ENCODE measurements at regions not wholly inside any gene's neighbourhood (a gene's known extent, or its start where the extent isn't known, plus 50 kb on each side); places are given as distances from the start of the nearest gene placed in this dataset.
A peak's percentile ranks its signal among the peaks of the same experiment; 100 is the strongest.

- no peak for TF ChIP-seq EZH2phosphoT487 (IDR thresholded peaks at IDR 0.05; ENCODE audit: borderline replicate concordance, low read depth, low read length)
- TF ChIP-seq CTCF (conservative IDR thresholded peaks at IDR 0.05; ENCODE audit: low read length), result no peak
- Histone ChIP-seq H3K4me1 (ENCODE audit: insufficient read depth, low read length, poor library complexity, severe bottlenecking) (peaks cover 17% of the 10 kb centered on the region), H3K36me3 (ENCODE audit: insufficient read depth, low read length) (no peaks in the 10 kb centered on the region), H3K27ac (ENCODE audit: low read depth, low read length, poor library complexity, severe bottlenecking) (no peak overlapping the region), H3K79me2 (ENCODE audit: insufficient read depth, low read depth, low read length) (no peaks in the 10 kb centered on the region), H3K9me3 (ENCODE audit: low read length) (no peaks in the 10 kb centered on the region), H4K20me1 (ENCODE audit: insufficient read depth, low read length) (no peaks in the 10 kb centered on the region), H2AFZ (ENCODE audit: low read length) (peak overlapping the region; percentile 81; the same call in 1 of the 2 replicates), H3K9me2 (ENCODE audit: insufficient read depth, low read length) (no peaks in the 10 kb centered on the region), H3K4me3 (ENCODE audit: low read depth, low read length, poor library complexity, severe bottlenecking) (no peak overlapping the region), H3K4me2 (ENCODE audit: low read length) (no peak overlapping the region)
- BruUV-seq (replicated peaks), result no TSS peak
- POLR2A ChIA-PET, result interaction anchor here (1.0 to 1.3 kb wide), 2 partner anchors 38 to 56 kb away, joined by 4 to 5 read pairs; no protein-coding TSS in a partner anchor
- intact Hi-C loops (cut with micrococcal nuclease; ENCODE audit: unreplicated experiment), result no loop called here
- DNase-seq (ENCODE audit: low spot score), result no peak
- CTCF ChIA-PET (ENCODE audit: unreplicated experiment), result no interaction called here
Observed at GRCh38 chr3:6223572-6223971, 637.3 kb upstream of the GRM7 start.

DNA sequence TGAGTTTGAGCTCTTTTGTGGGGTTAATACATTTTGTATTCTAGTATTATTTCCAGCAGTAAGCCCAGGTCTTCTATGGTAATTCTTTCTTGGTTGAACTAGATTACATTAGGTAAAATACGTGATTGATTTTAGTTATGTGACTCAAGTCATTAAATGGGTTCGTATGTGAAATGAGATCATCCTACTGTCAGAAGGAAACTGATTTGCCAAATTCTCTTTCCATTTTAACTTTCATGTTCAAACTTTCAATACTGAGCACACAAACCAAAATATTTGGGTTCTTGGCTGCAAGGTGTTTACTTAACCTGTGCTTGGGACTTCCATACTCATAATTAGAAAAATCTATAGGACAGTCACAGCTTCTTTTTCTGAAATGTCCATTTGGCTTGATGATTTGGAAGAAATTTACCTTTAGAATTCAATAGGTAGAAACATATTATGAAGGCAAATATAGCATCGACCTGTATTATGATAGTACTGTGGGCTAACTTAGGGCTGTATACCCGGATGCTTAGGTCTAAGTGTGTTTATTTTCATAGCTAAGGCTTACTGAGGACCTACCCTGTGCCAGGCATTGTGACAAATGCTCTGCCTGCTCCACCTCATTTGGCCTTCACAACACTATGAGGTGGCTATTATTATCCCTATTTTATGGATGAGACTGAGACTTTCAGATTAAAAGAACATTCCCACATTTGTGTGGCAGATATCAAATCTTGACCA lies 631.8 kb upstream of the GRM7 start:
- Histone ChIP-seq H3K36me3 (ENCODE audit: insufficient read depth, low read length) (no peaks in the 10 kb centered on the region), H3K9me3 (ENCODE audit: low read length) (no peaks in the 10 kb centered on the region), H3K27ac (ENCODE audit: low read depth, low read length, poor library complexity, severe bottlenecking) (no peak overlapping the region), H3K9me2 (ENCODE audit: insufficient read depth, low read length) (no peaks in the 10 kb centered on the region), H2AFZ (ENCODE audit: low read length) (no peak overlapping the region), H3K4me2 (ENCODE audit: low read length) (no peak overlapping the region), H3K4me1 (ENCODE audit: insufficient read depth, low read length, poor library complexity, severe bottlenecking) (no peaks in the 10 kb centered on the region), H3K4me3 (ENCODE audit: low read depth, low read length, poor library complexity, severe bottlenecking) (no peak overlapping the region), H4K20me1 (ENCODE audit: insufficient read depth, low read length) (no peaks in the 10 kb centered on the region), H3K79me2 (ENCODE audit: insufficient read depth, low read depth, low read length) (no peaks in the 10 kb centered on the region)
- TF ChIP-seq CTCF (conservative IDR thresholded peaks at IDR 0.05; ENCODE audit: low read length) (no peak), EZH2phosphoT487 (IDR thresholded peaks at IDR 0.05; ENCODE audit: borderline replicate concordance, low read depth, low read length) (no peak)
- CTCF ChIA-PET (ENCODE audit: unreplicated experiment), result no interaction called here
- no TSS peak for BruUV-seq (replicated peaks)
- no peak for DNase-seq (ENCODE audit: low spot score)
- intact Hi-C loops (cut with micrococcal nuclease; ENCODE audit: unreplicated experiment), result no loop called here
- POLR2A ChIA-PET, result interaction anchor here (0.6 to 1.7 kb wide), 7 partner anchors 9 to 70 kb away, joined by 3 to 7 read pairs (median 4); no protein-coding TSS in a partner anchor

DNA sequence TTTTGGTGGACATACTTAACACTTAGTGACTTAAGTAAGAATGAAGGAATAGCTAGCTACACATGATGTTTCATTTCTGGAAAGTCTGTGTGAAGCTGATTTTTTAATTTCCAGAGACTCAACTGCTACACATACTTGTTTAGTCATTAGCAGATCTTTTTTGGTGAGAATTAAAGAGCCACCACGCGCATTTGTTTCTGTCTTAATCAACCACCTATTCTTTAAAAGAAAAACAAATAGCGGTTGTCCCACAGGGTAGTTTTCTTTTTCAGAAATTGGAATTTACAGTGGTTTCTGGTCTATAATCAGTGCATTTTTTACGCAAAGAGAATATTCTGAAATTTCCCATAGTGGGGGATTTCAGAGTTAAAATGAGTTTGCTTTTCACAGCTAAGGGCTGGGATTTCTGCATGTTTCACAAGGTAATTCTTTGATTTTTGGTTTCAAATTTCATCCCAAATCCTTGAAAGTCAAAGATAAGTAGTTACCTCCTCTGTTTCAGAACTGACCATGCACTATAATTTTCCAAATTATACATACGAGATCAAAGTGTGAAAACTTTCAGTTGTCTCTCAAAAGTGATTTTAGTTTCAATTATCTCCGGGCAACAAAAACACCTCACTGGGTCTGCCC lies 631.0 kb upstream of the GRM7 start:
- no TSS peak for BruUV-seq (replicated peaks)
- Histone ChIP-seq H3K4me3 (ENCODE audit: low read depth, low read length, poor library complexity, severe bottlenecking) (no peak overlapping the region), H2AFZ (ENCODE audit: low read length) (no peak overlapping the region), H3K79me2 (ENCODE audit: insufficient read depth, low read depth, low read length) (no peaks in the 10 kb centered on the region), H3K9me2 (ENCODE audit: insufficient read depth, low read length) (no peaks in the 10 kb centered on the region), H3K4me1 (ENCODE audit: insufficient read depth, low read length, poor library complexity, severe bottlenecking) (no peaks in the 10 kb centered on the region), H3K36me3 (ENCODE audit: insufficient read depth, low read length) (no peaks in the 10 kb centered on the region), H4K20me1 (ENCODE audit: insufficient read depth, low read length) (no peaks in the 10 kb centered on the region), H3K4me2 (ENCODE audit: low read length) (no peak overlapping the region), H3K27ac (ENCODE audit: low read depth, low read length, poor library complexity, severe bottlenecking) (no peak overlapping the region), H3K9me3 (ENCODE audit: low read length) (no peaks in the 10 kb centered on the region)
- CTCF ChIA-PET (ENCODE audit: unreplicated experiment), result no interaction called here
- no peak for TF ChIP-seq EZH2phosphoT487 (IDR thresholded peaks at IDR 0.05; ENCODE audit: borderline replicate concordance, low read depth, low read length)
- no peak for TF ChIP-seq CTCF (conservative IDR thresholded peaks at IDR 0.05; ENCODE audit: low read length)
- intact Hi-C loops (cut with micrococcal nuclease; ENCODE audit: unreplicated experiment), result no loop called here
- no peak for DNase-seq (ENCODE audit: low spot score)
- POLR2A ChIA-PET, result interaction anchor here (1.0 to 1.7 kb wide), 3 partner anchors 11 to 70 kb away, joined by 3 to 7 read pairs (median 6); no protein-coding TSS in a partner anchor

All from OCI-LY7 (cell line).